COR-L47 (cell line): ENCODE measurements at regions not wholly inside any gene's neighbourhood (a gene's known extent, or its start where the extent isn't known, plus 50 kb on each side); places are given as distances from the start of the nearest gene placed in this dataset.

Experiments used
- DNase-seq: peaks from one replicate; lab custom pipeline; 2025; lab: John Stamatoyannopoulos, UW

DNA sequence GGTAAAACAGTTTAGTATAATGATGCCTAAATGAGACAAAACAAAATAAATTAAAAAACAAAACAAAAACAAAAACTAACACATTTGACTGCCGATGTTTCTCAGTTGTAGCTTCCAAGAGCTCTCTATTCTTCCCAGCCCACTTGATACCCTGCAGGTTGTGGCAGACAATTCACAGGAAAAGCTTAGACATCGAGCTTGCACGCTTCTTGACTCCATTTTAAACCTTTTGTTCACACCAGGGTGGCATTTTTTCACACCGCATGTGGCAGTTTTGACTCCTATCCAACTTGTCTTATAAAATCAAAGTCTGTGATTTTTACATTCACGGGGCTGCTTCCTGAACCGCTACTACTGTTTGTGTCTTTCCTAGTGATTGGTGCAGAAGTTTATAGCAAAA lies 575.9 kb downstream of the USP25 start:
- DNase-seq = no peak

GRCh38 chr21:16307256-16307655 lies 577.5 kb downstream of the USP25 start:
- DNase-seq = no peak

DNA sequence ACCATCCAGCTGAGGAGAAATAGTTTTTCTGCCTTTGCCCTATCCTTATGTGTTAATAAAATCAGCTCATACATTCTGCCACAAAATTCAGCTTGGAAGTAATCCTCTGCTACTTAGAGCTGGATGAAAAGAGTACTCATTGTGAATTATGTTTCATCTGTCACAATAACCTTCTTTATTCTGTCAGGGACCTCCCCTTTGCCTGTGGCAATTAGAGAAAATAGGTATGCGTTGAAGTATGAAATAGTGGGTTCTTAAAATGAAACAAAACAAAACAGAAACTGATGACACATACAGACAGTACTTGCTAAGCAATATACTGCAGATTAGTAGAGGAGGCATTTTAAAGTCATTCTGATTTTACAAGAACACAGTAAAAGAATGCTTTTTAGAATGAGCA lies 578.5 kb downstream of the USP25 start:
- DNase-seq = no peak

GRCh38 chr21:16309250-16309971 lies 579.6 kb downstream of the USP25 start:
- DNase-seq = no peak

- DNase-seq = no peak
Measured at GRCh38 chr21:16310176-16310575, 580.4 kb downstream of the USP25 start.

- no peak for DNase-seq
Measured at GRCh38 chr21:16311229-16311628, 581.4 kb downstream of the USP25 start.

DNA sequence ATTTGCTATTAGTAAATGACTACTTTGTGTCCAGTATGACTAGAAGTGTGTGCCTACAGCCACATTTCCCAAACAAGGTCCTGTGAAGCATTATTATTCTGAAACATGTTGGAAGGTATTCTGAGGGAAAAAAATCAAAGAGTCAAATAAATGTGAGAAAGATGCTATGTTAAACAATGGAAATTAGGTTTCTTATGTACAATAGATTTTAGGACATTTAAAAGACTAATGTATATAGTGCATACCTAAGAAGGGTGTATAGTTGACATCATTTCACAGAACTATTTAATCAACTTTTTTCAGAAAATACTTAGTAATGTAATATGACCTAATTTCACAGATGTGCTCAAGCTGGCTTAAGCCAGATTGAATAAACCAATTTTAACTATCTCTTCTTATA lies 582.5 kb downstream of the USP25 start:
- DNase-seq = no peak

DNA sequence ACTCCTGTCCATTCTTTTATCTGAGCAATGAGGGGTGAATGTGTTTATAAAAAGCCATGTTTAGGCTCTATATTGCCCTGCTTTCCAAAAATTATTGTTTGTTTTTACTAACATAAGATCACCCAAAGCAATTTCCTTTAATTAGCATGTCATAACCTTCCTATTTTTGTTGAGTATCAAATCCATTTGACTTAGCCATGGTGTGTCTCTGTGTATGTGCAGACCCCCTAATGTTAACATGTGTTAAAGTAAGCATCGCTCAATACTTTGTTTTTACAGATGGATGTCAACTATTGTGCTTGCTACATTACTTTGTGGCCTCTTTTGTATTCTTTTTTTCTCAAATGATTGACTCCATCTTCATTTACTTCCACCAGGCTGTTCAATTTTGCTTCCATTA lies 585.4 kb downstream of the USP25 start:
- no peak for DNase-seq

DNA sequence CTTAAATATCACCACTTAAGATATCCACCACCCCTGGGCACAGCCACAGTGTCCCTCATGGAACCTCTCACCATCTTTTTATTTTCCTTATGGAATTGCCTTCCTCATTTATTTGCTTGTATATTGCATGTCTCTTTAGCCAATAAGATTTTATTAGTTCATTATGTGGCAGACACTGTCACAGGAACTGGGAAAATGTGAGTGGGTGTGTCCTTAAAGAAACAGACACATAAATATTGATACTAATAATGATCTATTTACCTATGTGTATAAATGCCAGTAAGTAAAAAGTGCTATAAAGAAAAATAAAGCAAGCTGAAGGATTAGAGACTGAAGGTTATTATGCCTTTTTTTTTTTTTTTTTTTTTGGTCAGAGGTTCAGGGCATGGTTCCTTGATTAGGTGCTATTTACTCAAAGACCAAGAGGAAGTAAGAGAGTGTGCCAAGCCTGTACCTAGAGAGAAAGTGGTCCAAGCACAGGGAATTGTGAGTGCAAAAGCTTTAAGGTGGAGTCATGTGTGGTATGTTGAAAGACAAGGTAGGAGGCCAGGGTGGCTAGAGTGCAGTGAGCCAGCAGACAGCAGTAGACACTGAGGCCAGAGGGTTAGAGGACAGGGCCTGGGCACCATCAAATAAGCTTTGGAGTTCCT lies 589.0 kb downstream of the USP25 start:
- no peak for DNase-seq

- DNase-seq = no peak
Measured at GRCh38 chr21:16320110-16320509, 590.3 kb downstream of the USP25 start.

- no peak for DNase-seq
Measured at GRCh38 chr21:16322454-16322853, 592.7 kb downstream of the USP25 start.

- DNase-seq = no peak
Measured at GRCh38 chr21:16323596-16323995, 593.8 kb downstream of the USP25 start.

DNA sequence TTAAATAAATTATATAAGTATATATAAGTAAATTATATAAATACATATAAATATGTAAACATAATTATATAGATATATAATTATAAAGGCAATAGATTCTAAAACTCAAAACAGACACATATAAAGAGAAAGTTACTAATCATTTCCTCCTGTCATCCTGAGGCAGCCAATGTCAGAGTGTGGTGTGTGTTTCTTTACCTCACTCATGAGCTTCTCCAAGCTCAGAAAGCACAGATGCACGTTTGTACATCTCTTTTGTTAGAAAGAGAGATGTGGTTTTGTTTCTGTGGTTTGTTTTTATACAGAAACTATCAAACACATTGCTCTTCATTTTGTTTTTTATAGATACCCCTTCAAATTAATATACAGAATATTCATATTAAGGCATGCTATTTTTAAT lies 594.8 kb downstream of the USP25 start:
- DNase-seq = no peak

DNA sequence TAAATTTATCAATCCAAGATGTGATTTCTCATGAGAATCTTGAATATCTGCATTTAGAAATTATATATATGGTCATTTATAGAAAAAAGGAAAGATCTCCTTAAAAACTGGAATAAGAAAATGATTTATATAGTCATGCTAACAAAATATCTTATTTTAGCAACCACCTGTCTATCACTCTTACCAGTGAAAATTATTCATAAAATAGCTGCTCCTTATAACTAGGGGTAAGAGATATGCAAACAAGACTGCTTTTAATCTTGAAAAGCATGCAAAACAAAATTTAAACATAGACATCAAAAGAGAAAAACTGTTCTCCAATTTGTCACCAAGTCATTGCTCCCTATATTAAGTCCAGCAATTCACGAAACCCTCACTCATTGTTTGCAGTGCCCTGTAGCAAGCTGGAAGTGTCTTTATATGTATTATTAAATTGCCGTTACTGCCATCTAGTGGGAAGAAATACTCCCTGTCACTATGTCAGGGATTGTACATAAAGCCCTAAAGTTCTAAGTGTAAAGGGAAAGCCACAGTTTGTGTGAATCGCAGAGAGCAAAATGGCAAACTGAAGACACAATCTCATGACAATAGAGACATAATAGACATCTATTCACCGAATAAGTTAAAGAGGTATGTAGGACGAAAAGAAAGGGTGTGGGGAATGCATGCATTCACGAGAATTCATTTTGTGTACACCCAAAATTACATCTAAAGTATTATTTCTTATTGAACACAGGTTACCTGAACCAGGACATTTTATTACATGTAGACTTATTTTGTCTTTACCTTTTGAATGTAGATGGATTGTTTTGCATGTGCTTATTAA lies 600.5 kb downstream of the USP25 start:
- DNase-seq = peak; percentile 71

DNA sequence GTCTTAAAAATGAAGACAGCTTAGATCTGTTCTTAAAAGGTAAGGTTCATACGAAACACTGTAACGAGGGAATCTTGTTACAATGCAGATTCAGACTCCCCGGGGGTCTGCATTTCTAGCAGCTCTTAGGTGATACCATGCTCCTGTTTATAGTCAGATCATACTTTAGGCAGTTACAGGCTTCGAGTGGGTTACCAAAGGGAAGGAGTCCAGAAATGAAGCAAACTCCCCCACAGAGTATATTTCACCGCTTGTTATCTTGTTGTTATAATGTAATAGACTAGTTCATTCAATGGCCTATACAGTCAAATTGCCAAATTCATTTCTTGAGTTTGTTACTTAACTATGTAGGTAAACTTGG lies 601.1 kb downstream of the USP25 start:
- no peak for DNase-seq

GRCh38 chr21:16337266-16337665 lies 607.5 kb downstream of the USP25 start:
- no peak for DNase-seq

DNA sequence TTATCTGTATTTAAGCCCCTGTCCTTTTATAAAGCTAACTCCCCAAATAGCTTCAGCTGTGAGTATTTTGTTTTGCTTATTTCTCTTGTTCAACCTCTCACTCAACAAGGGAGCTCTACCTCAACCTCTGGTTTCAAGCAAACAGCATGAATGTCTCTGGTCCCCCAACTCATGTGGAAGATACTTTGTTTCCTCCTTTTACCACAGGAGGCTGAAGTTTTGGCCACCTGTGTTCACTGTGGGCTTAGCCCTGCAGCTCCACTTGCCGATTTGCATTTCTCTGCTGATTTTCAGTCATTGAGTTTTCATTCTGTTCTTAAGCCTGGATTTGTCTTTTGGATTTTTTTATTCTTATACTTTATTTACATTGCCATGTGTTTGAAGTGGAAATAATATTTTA lies 613.1 kb downstream of the USP25 start:
- DNase-seq = no peak

GRCh38 chr21:16343776-16344175 lies 614.0 kb downstream of the USP25 start:
- no peak for DNase-seq

- no peak for DNase-seq
Measured at GRCh38 chr21:16345757-16346156, 616.0 kb downstream of the USP25 start.

DNA sequence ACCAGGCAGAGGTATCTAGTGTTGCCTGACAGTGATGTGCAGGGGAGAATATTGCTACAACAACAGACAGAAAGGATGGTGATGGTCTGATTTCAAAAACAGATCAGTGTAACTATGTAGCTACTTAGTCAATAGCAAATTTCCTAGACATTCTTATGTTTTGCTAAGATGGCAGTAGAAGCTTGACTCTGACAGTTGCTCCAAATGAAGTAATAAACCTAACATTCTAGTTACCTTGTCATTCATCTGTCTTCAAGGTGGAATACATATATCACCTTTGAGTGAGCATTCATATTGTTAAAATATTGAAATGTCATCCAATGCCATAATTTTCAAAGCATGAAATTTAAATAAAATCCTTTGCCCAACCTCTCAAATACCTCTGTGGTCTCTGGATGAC lies 617.4 kb downstream of the USP25 start:
- DNase-seq = no peak

- DNase-seq = no peak
Measured at GRCh38 chr21:16353764-16354163, 624.0 kb downstream of the USP25 start.

- DNase-seq = no peak
Measured at GRCh38 chr21:16357994-16358393, 628.2 kb downstream of the USP25 start.

- DNase-seq = no peak
Measured at GRCh38 chr21:16358784-16359183, 629.0 kb downstream of the USP25 start.
